Activated T-helper 2 cell treated with anti-CD3 and anti-CD28 coated beads, Interferon-gamma antibody, Interleukin-2, Interleukin-4, amounts not matched to agents 10 μg/mL and 5 μg/mL and 100 μg/mL, durations not matched to agents 14 hours and 24 hours and 36 hours (primary cell): ENCODE measurements at regions not wholly inside any gene's neighbourhood (a gene's known extent, or its start where the extent isn't known, plus 50 kb on each side); places are given as distances from the start of the nearest gene placed in this dataset.

ENCODE experiments used
- DNase-seq: peaks from one replicate; pipeline ENCODE4 v3.0.0; 2021; ENCODE audit warnings: low spot score
- H3K27ac Mint-ChIP-seq: one replicate; pipeline ENCODE4 v1.8.0; 2021; ENCODE audit warnings: mixed read lengths
- H3K27me3 Mint-ChIP-seq: one replicate; pipeline ENCODE4 v1.8.0; 2021; ENCODE audit warnings: low read depth, mixed read lengths
- H3K36me3 Mint-ChIP-seq: one replicate; pipeline ENCODE4 v1.8.0; 2021; ENCODE audit warnings: low read depth, mixed read lengths
- H3K4me1 Mint-ChIP-seq: one replicate; pipeline ENCODE4 v1.8.0; 2021; ENCODE audit warnings: low read depth, mixed read lengths
- H3K4me3 Mint-ChIP-seq: one replicate; pipeline ENCODE4 v1.8.0; 2021; ENCODE audit warnings: low read depth, mild to moderate bottlenecking, moderate library complexity, mixed read lengths
- H3K9me3 Mint-ChIP-seq: one replicate; pipeline ENCODE4 v1.8.0; 2021; ENCODE audit warnings: mixed read lengths
- intact Hi-C: fragments of 100-400 bp; cut with micrococcal nuclease; formaldehyde crosslinking; loops from one replicate; pipeline ENCODE4 v1.15.1; 2023

GRCh38 chr5:105783811-105784210 is 1886.9 kb downstream of the EFNA5 start:
- Mint-ChIP-seq H3K27ac (no peak overlapping the region), H3K4me1 (no peaks in the 10 kb centered on the region), H3K36me3 (no peaks in the 10 kb centered on the region), H3K4me3 (no peak overlapping the region), H3K27me3 (no peaks in the 10 kb centered on the region), H3K9me3 (peaks cover 12% of the 10 kb centered on the region)
- DNase-seq = no peak
- intact Hi-C loops = no loop called here

- DNase-seq = no peak
- Mint-ChIP-seq H3K27ac (no peak overlapping the region), H3K4me1 (no peaks in the 10 kb centered on the region), H3K9me3 (peaks cover 17% of the 10 kb centered on the region), H3K36me3 (no peaks in the 10 kb centered on the region), H3K27me3 (no peaks in the 10 kb centered on the region), H3K4me3 (no peak overlapping the region)
- intact Hi-C loops = no loop called here
These were observed 1888.2 kb downstream of the EFNA5 start for GRCh38 chr5:105782501-105782900.

GRCh38 chr5:105773241-105773640 is 1897.5 kb downstream of the EFNA5 start:
- intact Hi-C loops = no loop called here
- H3K27me3 Mint-ChIP-seq = no peaks in the 10 kb centered on the region
- H3K36me3 Mint-ChIP-seq = no peaks in the 10 kb centered on the region
- H3K4me3 Mint-ChIP-seq = no peak overlapping the region
- DNase-seq = no peak
- no peaks in the 10 kb centered on the region for H3K4me1 Mint-ChIP-seq
- peaks cover 6% of the 10 kb centered on the region for H3K9me3 Mint-ChIP-seq
- H3K27ac Mint-ChIP-seq = no peak overlapping the region

GRCh38 chr5:105767267-105767666 is 1903.5 kb downstream of the EFNA5 start:
- Mint-ChIP-seq H3K27me3 (no peaks in the 10 kb centered on the region), H3K36me3 (no peaks in the 10 kb centered on the region), H3K4me1 (no peaks in the 10 kb centered on the region), H3K4me3 (no peak overlapping the region), H3K9me3 (peaks cover 40% of the 10 kb centered on the region), H3K27ac (no peak overlapping the region)
- intact Hi-C loops = no loop called here
- no peak for DNase-seq

GRCh38 chr5:105762728-105763127 is 1908.0 kb downstream of the EFNA5 start:
- Mint-ChIP-seq H3K36me3 (no peaks in the 10 kb centered on the region), H3K9me3 (peaks cover 69% of the 10 kb centered on the region), H3K4me3 (no peak overlapping the region), H3K4me1 (no peaks in the 10 kb centered on the region), H3K27ac (no peak overlapping the region), H3K27me3 (no peaks in the 10 kb centered on the region)
- no peak for DNase-seq
- intact Hi-C loops = no loop called here

- H3K9me3 Mint-ChIP-seq = peaks cover 27% of the 10 kb centered on the region
- H3K4me1 Mint-ChIP-seq = no peaks in the 10 kb centered on the region
- no peak overlapping the region for H3K27ac Mint-ChIP-seq
- intact Hi-C loops = no loop called here
- H3K27me3 Mint-ChIP-seq = no peaks in the 10 kb centered on the region
- H3K36me3 Mint-ChIP-seq = no peaks in the 10 kb centered on the region
- H3K4me3 Mint-ChIP-seq = no peak overlapping the region
- DNase-seq = no peak
These were observed 1916.7 kb downstream of the EFNA5 start for GRCh38 chr5:105754056-105754455.

GRCh38 chr5:105752801-105753200 is 1917.9 kb downstream of the EFNA5 start:
- DNase-seq = no peak
- no peaks in the 10 kb centered on the region for H3K36me3 Mint-ChIP-seq
- intact Hi-C loops = no loop called here
- H3K4me3 Mint-ChIP-seq = no peak overlapping the region
- H3K27me3 Mint-ChIP-seq = no peaks in the 10 kb centered on the region
- H3K9me3 Mint-ChIP-seq = peaks cover 18% of the 10 kb centered on the region
- no peaks in the 10 kb centered on the region for H3K4me1 Mint-ChIP-seq
- H3K27ac Mint-ChIP-seq = no peak overlapping the region

- Mint-ChIP-seq H3K27ac (no peak overlapping the region), H3K9me3 (peaks cover 18% of the 10 kb centered on the region), H3K4me3 (no peak overlapping the region), H3K4me1 (no peaks in the 10 kb centered on the region), H3K27me3 (no peaks in the 10 kb centered on the region), H3K36me3 (no peaks in the 10 kb centered on the region)
- intact Hi-C loops = no loop called here
- DNase-seq = no peak
These were observed 1918.8 kb downstream of the EFNA5 start for GRCh38 chr5:105751908-105752307.

- intact Hi-C loops = no loop called here
- H3K36me3 Mint-ChIP-seq = no peaks in the 10 kb centered on the region
- H3K4me1 Mint-ChIP-seq = no peaks in the 10 kb centered on the region
- no peak for DNase-seq
- no peak overlapping the region for H3K27ac Mint-ChIP-seq
- H3K27me3 Mint-ChIP-seq = no peaks in the 10 kb centered on the region
- H3K9me3 Mint-ChIP-seq = peaks cover 17% of the 10 kb centered on the region
- H3K4me3 Mint-ChIP-seq = no peak overlapping the region
These were observed 1925.6 kb downstream of the EFNA5 start for GRCh38 chr5:105745111-105745510.

GRCh38 chr5:105740242-105740641 is 1930.5 kb downstream of the EFNA5 start:
- intact Hi-C loops = no loop called here
- H3K4me3 Mint-ChIP-seq = no peak overlapping the region
- no peak for DNase-seq
- peaks cover 9% of the 10 kb centered on the region for H3K9me3 Mint-ChIP-seq
- H3K4me1 Mint-ChIP-seq = no peaks in the 10 kb centered on the region
- no peaks in the 10 kb centered on the region for H3K36me3 Mint-ChIP-seq
- H3K27ac Mint-ChIP-seq = no peak overlapping the region
- H3K27me3 Mint-ChIP-seq = no peaks in the 10 kb centered on the region

GRCh38 chr5:105739732-105740131 is 1931.0 kb downstream of the EFNA5 start:
- Mint-ChIP-seq H3K27me3 (no peaks in the 10 kb centered on the region), H3K9me3 (peaks cover 4% of the 10 kb centered on the region), H3K4me1 (no peaks in the 10 kb centered on the region), H3K36me3 (no peaks in the 10 kb centered on the region), H3K27ac (no peak overlapping the region), H3K4me3 (no peak overlapping the region)
- intact Hi-C loops = no loop called here
- DNase-seq = no peak

- Mint-ChIP-seq H3K36me3 (no peaks in the 10 kb centered on the region), H3K9me3 (peaks cover 4% of the 10 kb centered on the region), H3K27me3 (no peaks in the 10 kb centered on the region), H3K4me3 (no peak overlapping the region), H3K4me1 (no peaks in the 10 kb centered on the region), H3K27ac (no peak overlapping the region)
- DNase-seq = no peak
- intact Hi-C loops = no loop called here
These were observed 1935.0 kb downstream of the EFNA5 start for GRCh38 chr5:105735704-105736103.

- no peak overlapping the region for H3K27ac Mint-ChIP-seq
- no peak overlapping the region for H3K4me3 Mint-ChIP-seq
- DNase-seq = no peak
- intact Hi-C loops = no loop called here
- H3K36me3 Mint-ChIP-seq = no peaks in the 10 kb centered on the region
- no peaks in the 10 kb centered on the region for H3K27me3 Mint-ChIP-seq
- H3K9me3 Mint-ChIP-seq = peaks cover 10% of the 10 kb centered on the region
- no peaks in the 10 kb centered on the region for H3K4me1 Mint-ChIP-seq
These were observed 1939.8 kb downstream of the EFNA5 start for GRCh38 chr5:105730982-105731381.

GRCh38 chr5:105726093-105726492 is 1944.6 kb downstream of the EFNA5 start:
- Mint-ChIP-seq H3K4me1 (no peaks in the 10 kb centered on the region), H3K4me3 (no peak overlapping the region)

More at GRCh38 chr5:105726093-105726492, 1944.6 kb downstream of the EFNA5 start:
- Mint-ChIP-seq H3K27ac (no peak overlapping the region), H3K36me3 (no peaks in the 10 kb centered on the region), H3K27me3 (no peaks in the 10 kb centered on the region), H3K9me3 (peaks cover 37% of the 10 kb centered on the region)
- intact Hi-C loops = no loop called here
- DNase-seq = no peak
